Pancreas (tissue), 10 donors: ENCODE measurements at regions not wholly inside any gene's neighbourhood (a gene's known extent, or its start where the extent isn't known, plus 50 kb on each side); places are given as distances from the start of the nearest gene placed in this dataset.

Experiments
- ATAC-seq, 4 donors: fragments of 200-7000 bp; cut with Tn5 transposase; one replicate each; pipeline versions ENCODE4 v1.8.0 to v1.9.1; 2020; ENCODE audit warnings: mild to moderate bottlenecking in 4 of 4, moderate library complexity in 4 of 4
- DNase-seq, 6 donors: peaks; one replicate each; pipeline ENCODE4 v3.0.0-alpha.2; 2020
- FAIRE-seq: peaks from 2 replicates; lab custom pipeline; 2012; peaks lifted over from hg19 to GRCh38; lab: Jason Lieb, UNC
- H3K27ac ChIP-seq, 4 donors: fragments of 200-600 bp; sonication (generic); 1 replicate in 3 of 4; 2 replicates in 1 of 4; pipeline versions ENCODE4 v1.5.0 to v1.8.0; 2020
- H3K27me3 ChIP-seq, 4 donors: fragments of 200-600 bp; one replicate each; pipeline ENCODE4 v1.8.0; 2021
- H3K36me3 ChIP-seq, 3 donors: fragments of 200-600 bp; sonication (generic) in 1 of 3; one replicate each; pipeline versions ENCODE4 v1.5.0 to v1.8.0; 2020 to 2021
- H3K4me1 ChIP-seq, 3 donors: fragments of 200-600 bp; one replicate each; pipeline ENCODE4 v1.8.0; 2021
- H3K4me3 ChIP-seq, 4 donors: fragments of 200-600 bp; sonication (generic) in 2 of 4; one replicate each; pipeline versions ENCODE4 v1.5.0 to v1.8.0; 2020 to 2021
- H3K9me3 ChIP-seq, 4 donors: fragments of 200-600 bp; one replicate each; pipeline ENCODE4 v1.8.0; 2021
- WGBS, 2 donors: extraction: QIAGEN DNeasy Blood & Tissue Kit; methylation state at CpG; one replicate each; pipeline ENCODE4 v1.1.7; 2013; 5-methylcytosine and 5-hydroxymethylcytosine counted together
- intact Hi-C, 3 donors: fragments of 100-400 bp; cut with DNase I; formaldehyde crosslinking; loops; one replicate each; pipeline versions ENCODE4 v1.11.1 to v1.14.2; 2022
- TF ChIP-seq, protein P1 (sequence below), 4 donors: fragments of 200-600 bp; sonication (generic) in 3 of 4; IDR thresholded peaks; one replicate each; pipeline versions ENCODE4 v1.5.0 to v1.8.0; 2021; ENCODE audit warnings: antibody characterized with exemption in 4 of 4
- donor health status: healthy with polysubstance abuse.
- donor health status: DM: no; HTN: no; CAD: no; lungs with moderate emphysema.
- donor health status: DM: no; HTN: no; CAD: no.
- donor health status: control.
- donor health status: control.
- donor health status: Bipolar disorder and iron deficiency.
- donor health status: DM: yes; HTN: yes; CAD: no.
- donor health status: DM: no; HTN: no; CAD: no.
- donor health status: DM: no; HTN: no; CAD: no.
- donor health status: DM: yes; HTN: yes; CAD: no.

DNA sequence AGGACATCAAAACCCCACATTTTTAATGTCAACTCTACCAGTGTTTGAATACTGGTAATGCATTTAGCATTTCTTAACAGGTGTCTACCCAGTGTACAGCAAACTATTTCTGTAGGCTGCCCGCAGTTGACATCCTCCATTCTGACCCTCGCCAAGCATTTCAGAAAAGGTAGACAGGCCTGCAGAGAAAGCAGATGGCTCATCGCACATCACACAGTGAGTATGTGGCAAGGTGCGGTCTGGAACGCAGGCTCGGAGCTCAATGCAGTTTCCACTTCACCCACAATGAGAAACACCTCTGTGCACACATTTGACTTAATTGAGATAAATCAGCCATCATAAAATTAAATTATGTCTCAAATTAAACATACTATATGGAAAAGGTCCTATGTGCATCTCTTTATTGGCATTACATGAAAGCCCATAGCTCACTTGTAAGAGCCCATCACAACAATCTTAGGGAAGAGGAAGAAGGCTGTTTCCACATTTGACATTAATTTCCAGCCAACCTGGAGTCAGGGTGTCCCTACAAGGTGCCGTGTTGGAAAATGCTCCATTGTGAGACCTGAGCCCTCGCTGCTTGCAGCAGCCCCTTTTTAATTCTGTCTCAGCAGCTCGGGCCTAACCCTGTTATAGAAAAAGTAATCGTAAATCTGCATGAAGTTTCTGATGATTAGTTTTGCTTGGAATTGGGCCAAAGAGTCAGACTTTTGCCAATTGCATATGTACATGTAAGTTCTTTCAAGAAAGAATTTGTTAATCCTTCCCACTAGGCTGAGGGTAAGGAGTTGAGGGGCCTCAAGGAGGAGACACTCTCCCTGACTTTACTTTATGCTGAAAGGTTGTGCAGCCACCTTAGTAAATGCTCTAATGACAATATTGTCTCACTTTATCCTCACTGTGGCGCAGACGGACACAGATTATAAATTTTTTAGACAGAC is 378.7 kb upstream of the DYNLRB2 start:
- Histone ChIP-seq H3K4me3 (no peak overlapping the region), H3K27me3 (no peaks in the 10 kb centered on the region), H3K36me3 (no peaks in the 10 kb centered on the region), H3K4me1 (no peaks in the 10 kb centered on the region), H3K9me3 (no peaks in the 10 kb centered on the region), H3K27ac (no peak overlapping the region)
- no peak for FAIRE-seq
- intact Hi-C loops = no loop called here
- no peak for ATAC-seq
- TF ChIP-seq, protein P1, sequence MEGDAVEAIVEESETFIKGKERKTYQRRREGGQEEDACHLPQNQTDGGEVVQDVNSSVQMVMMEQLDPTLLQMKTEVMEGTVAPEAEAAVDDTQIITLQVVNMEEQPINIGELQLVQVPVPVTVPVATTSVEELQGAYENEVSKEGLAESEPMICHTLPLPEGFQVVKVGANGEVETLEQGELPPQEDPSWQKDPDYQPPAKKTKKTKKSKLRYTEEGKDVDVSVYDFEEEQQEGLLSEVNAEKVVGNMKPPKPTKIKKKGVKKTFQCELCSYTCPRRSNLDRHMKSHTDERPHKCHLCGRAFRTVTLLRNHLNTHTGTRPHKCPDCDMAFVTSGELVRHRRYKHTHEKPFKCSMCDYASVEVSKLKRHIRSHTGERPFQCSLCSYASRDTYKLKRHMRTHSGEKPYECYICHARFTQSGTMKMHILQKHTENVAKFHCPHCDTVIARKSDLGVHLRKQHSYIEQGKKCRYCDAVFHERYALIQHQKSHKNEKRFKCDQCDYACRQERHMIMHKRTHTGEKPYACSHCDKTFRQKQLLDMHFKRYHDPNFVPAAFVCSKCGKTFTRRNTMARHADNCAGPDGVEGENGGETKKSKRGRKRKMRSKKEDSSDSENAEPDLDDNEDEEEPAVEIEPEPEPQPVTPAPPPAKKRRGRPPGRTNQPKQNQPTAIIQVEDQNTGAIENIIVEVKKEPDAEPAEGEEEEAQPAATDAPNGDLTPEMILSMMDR (IDR thresholded peaks at IDR 0.05) = no peak
- 75 to 83% methylated on average over 12 of the region's 12 CpGs for WGBS, 2 donors
- no peak for DNase-seq

DNA sequence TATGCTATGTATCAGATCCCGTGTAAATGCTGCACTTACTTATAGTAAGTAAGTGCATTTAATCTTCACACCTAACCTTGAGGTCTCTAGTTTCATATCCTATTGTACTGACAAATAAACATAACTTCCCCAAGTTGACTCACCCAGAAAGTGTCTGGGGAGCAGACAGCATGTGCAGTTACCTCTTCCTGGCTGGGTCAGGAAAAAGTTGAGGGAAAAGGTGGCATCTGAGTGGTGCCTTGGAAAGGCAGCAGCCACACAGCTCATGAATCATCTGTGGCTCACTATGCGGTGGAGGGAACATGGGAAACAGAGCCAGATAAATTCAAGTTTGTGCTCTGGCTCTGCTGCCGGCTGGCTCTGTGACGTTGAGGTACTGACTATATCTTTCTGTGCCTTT is 382.0 kb upstream of the DYNLRB2 start:
- TF ChIP-seq, protein P1 (IDR thresholded peaks at IDR 0.05) = no peak
- H3K4me1 ChIP-seq = no peaks in the 10 kb centered on the region
- H3K27ac ChIP-seq = no peak overlapping the region
- H3K27me3 ChIP-seq = no peaks in the 10 kb centered on the region
- ATAC-seq = no peak
- 44 to 66% methylated on average over 4 of the region's 4 CpGs for WGBS, 2 donors
- no peak for FAIRE-seq
- intact Hi-C loops = no loop called here
- H3K36me3 ChIP-seq = no peaks in the 10 kb centered on the region
- H3K9me3 ChIP-seq = no peaks in the 10 kb centered on the region
- DNase-seq = no peak
- H3K4me3 ChIP-seq = no peak overlapping the region

DNA sequence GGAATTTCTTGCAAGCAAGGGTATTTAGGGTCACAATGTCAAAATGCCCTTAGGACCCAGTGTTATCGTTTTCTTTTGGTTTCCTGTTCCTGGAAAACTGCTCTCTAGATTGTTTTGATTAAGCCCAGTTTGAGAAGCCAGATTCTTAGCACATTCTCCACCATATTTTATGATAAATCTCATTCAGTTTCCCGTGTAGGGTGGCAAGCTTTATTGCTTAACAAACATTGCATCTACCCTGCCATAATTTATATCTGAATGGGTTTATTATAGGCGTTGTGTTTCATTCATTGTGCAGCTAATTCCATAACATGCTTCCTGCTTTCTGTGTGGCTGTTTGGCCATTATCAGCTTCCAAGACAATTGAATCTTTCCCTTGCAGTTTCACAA is 389.1 kb upstream of the DYNLRB2 start:
- no peaks in the 10 kb centered on the region for H3K9me3 ChIP-seq
- no peaks in the 10 kb centered on the region for H3K36me3 ChIP-seq
- TF ChIP-seq, protein P1 (IDR thresholded peaks at IDR 0.05) = no peak
- no peak for DNase-seq
- peak in 1 of 4 donors; percentile 58 for ATAC-seq
- H3K27me3 ChIP-seq = peaks cover 0 to 3% (median 0%) of the 10 kb centered on the region in 4 donors
- no peak overlapping the region for H3K4me3 ChIP-seq
- WGBS, 2 donors = 14 to 23% methylated on average over 3 of the region's 3 CpGs
- no peak for FAIRE-seq
- intact Hi-C loops = no loop called here
- no peak overlapping the region for H3K27ac ChIP-seq
- no peaks in the 10 kb centered on the region for H3K4me1 ChIP-seq

DNA sequence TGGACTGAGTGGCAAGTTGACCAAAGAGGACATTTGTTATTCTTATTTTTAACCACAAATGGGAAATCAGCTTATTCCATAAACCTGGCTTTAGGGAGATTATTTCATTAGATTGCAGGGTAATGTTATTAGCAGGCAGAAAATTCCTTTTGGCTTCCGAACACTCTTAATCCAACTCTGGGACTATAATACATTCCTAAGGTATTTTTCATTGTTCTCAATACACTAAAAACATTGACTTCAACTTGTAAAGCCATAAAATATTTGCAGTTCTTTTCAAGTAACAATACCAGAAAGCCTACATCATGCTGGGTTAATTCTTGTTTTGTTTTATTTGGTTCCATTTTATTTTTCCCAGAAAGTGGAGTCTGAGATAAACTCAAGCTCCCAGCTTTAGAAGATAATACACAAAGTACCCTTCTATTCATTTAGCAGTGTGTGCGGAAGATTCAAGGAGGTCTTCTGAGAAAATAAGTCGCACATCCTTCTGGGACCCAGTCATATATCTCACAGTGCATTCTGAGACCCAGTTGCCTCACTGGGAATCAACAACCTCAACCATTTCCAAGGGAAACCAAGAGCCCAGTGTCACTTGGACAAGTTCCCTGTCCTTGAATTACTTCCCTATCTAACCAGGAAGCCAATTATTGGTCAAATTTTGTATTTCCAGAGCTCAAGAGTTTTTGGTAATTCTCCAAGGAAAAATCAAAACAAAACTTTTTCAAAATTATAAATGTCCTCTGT is 389.6 kb upstream of the DYNLRB2 start:
- Histone ChIP-seq H3K36me3 (no peaks in the 10 kb centered on the region), H3K9me3 (no peaks in the 10 kb centered on the region), H3K27ac (no peak overlapping the region), H3K4me1 (no peaks in the 10 kb centered on the region), H3K4me3 (no peak overlapping the region), H3K27me3 (peaks cover 0 to 3% (median 0%) of the 10 kb centered on the region in 4 donors)
- 70 to 73% methylated on average over 3 of the region's 3 CpGs for WGBS, 2 donors
- no peak for DNase-seq
- TF ChIP-seq, protein P1 (IDR thresholded peaks at IDR 0.05) = no peak
- no peak for FAIRE-seq
- peak in 1 of 4 donors; percentile 47 for ATAC-seq
- intact Hi-C loops = no loop called here
